Activated T-cell treated with anti-CD3 and anti-CD28 coated beads, Interleukin-2, amount 50 U/mL, for 48 hours (primary cell): ENCODE measurements at regions not wholly inside any gene's neighbourhood (a gene's known extent, or its start where the extent isn't known, plus 50 kb on each side); places are given as distances from the start of the nearest gene placed in this dataset.
"Not testable (repeated sequence)": the region's sequence is repeated elsewhere in the genome, so short reads cannot be mapped to it uniquely, and the experiment has no call there.

Experiments
- DNase-seq, 2 experiments: peaks; one replicate each; pipeline ENCODE4 v3.0.0-alpha.2; 2020

DNA sequence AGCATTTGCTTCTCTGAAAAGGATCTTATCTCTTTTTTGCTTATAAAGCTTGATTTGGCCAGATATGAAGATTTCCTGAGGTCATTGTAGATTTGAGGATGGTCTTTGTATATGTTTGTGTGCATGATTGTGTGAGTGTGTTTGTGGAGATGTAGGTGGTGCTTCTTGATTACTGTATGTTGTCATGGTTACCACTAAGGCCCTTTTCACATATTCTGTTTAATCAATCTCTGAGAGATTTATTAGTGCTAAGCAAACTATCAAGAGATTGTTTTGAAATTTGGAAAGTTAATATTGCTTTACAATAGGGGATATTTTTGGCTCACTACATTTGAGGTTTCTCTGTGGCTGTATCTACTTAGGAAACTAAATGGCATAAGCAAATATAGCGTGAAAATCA, 191.7 kb downstream of the S1PR1 start:
- DNase-seq, result no peak

DNA sequence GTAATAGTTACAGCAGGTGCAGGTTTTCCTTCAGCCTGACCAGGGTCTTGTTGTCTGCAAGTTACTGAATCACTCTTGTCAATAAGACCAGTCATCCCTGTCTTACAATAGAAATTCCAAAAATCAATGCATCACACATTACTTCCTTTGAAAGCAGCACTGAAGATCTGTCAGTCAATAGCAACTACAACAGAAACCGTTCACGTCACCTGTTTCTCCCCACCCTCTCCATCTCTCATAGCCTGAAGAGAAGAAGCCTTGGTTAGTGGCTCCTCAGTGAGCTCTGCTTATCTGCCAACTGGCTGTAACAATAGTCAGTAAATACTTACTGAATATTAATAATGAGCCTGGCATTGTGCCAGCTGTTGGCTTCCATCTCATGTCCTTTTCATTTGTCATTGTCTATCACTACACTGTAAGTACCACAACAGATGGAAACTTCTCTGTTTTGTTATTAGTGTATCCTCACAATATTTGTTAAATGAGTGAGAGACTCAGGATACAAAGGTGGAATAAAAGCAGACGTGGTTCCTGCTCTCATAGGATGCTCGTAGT, 195.2 kb downstream of the S1PR1 start:
- no peak for DNase-seq

DNA sequence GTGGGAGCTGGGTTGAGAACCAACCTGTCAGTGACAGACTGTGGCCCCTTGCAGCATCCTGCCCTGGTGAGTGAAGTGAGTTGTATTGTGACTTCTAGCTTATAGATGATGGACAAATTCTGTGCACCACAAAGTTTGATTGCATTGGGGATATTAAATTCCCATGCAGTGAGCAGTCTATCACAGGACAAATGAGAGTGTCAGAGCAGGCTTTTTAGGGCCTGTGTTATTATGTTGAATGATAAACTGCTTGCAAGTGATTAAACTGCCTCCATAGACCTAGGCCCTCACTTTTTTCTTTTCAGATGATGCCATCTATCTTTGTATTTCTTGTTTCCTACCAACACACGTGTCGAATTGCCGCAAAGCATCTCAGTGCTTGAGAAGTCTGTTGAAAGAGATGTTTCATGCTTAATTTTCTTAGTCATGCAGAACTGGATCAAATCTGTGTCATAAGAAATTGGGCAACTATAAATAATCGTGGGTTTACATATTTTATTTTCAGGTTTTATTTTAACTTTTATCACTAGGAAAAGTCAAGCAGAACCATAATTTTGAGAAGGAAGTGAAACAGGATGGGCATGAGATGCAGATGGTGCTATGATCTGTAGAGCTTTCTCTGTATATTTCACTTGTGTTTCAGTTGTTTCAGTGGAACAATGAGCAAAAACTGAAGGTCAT, 199.2 kb downstream of the S1PR1 start:
- no peak for DNase-seq

DNA sequence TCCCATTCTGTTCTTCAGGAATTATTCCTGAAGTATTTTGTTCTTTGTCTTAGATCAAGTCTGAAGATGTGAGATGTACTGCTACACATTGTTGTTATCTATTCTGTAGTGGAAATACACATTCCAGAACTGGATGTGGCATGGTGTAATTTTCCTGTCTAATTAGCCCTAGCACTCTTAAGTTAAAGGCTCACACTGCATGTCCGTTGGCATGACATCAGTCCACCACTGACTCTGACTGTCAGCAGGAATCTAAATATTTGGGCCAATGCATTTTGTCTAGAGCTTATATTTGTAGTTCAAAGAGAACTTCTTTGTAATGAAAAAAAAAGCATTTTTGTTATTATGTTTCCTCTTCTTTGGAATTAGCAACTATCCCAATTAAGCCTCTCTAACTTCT, 201.0 kb downstream of the S1PR1 start:
- no peak for DNase-seq

DNA sequence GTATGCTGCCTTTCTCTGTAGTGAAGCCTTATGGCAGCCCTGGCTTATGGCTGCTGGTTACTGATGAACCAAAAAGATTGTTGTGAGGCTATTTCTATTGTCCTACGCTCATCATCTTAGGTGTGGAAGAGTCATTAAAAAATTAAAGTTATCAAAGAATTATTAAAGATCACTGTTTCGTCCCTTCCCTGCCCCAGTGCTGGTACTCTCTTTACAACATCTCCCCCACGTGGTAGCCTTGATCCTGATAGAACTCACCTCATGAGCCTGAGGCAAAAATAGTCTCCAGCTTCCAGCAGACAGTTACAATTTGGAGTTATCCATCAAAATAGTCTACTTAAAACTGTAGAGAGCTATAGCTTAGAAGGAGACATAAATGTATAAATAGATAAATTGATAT, 201.5 kb downstream of the S1PR1 start:
- DNase-seq, result no peak

DNA sequence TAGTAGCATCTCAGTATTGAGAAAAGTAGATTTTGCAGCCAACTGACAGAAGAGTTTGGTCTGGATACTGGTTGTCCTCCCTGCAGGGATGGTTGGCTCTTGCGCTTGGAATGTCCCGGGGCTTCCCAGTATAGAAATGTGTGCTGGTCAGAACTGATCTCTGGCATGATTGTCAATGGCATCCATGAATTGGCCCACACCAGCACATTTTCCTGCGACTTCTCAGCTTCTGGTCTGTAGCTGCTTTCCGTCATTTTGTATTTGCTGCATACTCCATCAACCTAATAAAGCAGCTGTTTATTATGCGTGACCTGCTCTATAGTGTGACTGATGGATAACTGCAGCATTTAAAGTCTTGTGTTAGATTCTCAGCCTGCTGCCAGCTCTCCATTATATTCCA, 203.7 kb downstream of the S1PR1 start:
- DNase-seq, result no peak

DNA sequence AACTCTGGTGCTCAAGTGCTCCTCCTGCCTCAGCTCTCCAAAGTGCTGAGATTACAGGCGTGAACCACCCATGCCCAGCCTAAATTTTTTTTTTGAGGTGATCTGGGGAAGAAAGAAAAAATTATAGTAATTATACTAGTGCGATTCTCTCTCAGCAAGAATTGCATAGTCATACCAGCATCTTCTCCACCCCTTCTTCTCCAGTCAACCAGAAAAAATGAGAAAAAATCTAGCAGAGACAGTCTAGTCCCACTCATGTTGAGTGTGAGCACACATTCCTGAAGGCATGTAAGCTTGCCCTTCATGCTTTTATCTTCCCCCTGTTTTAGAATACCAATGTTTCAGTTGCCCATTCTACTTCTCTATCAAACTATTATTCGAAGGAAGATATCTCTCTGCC, 207.6 kb downstream of the S1PR1 start:
- no peak for DNase-seq

DNA sequence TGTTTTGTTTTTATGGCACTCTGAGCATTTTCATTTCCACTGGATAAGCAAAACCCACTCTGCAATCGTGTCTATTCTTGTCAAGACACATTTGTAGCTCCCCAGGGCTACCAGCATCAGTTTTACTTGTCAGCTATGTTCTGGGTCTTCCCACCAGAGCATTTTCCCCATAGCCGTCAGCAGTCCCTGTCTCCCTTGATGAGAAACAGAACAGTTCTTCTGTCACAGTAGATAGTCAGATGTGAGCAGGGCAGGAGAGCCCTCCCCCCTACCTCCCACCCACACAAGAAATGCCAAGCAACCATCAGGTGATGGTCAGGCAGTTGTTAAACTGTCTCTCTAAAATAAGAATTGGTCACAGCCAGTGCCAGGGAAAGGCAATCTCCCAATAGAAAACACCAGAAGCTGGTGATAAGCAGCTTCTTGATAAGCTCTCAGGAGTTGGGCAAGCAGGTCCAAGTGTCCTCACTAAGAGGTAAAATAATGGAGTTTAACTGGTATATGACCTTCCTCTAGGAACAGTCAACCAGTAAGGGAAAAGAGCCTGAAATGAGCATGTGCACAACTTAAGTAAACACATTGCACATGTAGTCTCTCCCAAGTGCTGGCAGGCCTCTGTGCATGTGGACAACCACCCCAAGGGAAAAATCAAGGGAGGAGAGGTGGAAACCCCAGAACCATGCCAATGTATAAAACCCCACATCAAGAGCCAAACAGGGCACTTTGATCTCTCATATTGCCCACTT, 208.2 kb downstream of the S1PR1 start:
- no peak for DNase-seq

DNA sequence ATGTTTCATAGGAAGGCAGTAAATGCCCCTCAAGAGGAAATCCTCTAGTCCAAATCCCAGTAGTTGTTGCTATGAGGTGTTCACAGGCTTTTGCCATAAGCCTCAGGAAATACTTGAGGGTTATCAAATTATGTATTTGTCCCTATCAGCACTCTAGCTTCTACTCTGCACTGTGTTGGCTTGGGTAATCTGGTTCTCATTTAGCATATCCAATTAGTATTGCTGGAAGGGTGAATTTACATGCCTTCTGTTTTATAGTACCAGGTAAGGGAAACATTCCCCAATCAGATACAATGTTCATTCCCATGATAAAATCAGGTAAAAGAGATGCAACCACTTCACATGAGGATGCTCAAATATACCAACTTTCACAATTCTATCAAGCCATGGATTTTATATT, 211.2 kb downstream of the S1PR1 start:
- no peak for DNase-seq

DNA sequence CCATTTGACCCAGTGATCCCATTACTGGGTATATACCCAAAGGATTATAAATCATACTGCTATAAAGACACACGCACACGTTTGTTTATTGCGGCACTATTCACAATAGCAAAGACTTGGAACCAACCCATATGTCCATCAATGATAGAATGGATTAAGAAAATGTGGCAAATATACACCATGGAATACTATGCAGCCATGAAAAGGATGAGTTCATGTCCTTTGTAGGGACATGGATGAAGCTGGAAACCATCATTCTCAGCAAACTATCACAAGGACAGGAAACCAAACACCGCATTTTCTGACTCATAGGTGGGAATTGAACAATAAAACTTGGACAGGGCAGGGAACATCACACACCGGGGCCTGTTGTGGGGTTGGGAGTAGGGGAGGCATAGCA, 213.9 kb downstream of the S1PR1 start:
- DNase-seq, result not testable (repeated sequence)

DNA sequence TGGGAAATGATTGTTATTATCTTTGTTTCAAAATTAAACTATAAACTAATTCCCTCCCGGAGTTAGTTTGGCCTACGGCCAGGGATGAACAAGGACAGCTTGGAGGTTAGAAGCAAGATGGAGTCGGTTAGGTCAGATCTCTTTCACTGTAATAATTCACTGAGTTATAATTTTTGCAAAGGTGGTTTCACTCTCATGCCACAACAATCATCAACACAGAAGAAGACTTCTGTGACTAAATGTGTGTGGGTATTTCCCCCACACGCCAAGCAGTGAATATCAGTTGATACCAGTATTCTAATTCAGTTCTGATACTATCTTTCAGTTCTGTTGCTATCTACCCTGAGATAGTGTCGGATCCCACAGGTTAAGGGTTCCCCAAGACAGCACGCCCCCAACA, 215.1 kb downstream of the S1PR1 start:
- peak; percentile 22 to 40 for DNase-seq

DNA sequence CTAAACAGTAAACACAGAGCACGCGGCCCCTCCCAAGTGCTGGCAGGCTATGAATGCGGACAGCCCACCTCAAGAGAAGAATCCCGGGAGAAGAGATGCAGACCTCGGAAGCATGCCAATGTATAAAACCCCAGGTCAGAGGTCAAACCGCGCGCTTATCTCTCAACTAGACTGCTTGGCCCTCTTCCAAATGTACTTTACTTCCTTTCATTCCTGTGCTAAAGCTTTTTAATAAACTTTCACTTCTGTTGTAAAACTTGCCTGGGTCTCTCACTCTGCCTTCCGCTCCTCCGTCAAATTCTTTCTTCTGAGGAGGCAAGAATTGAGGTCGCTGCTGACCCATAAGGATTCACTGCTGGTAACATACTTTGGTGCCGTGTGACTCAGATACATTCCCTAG, 216.0 kb downstream of the S1PR1 start:
- DNase-seq, result no peak

DNA sequence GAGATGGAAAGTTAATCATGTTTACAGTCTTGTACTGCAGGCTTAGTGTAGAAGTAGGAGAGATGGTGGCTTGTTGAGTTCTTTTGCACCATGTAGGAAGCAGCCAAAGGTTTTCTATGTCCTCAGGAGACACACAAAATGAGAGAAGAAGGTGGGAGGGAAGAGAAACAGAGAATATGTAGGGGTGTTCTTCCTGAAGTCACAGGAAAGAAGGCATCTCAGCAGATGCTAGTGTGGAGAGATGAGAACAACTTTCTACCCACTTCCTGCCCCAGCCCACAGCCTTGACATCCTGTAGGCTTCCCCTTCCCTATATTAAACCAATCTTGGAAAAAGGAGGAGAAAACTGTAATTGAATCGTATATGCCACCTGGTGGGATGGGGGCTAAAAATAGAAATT, 217.0 kb downstream of the S1PR1 start:
- no peak for DNase-seq

DNA sequence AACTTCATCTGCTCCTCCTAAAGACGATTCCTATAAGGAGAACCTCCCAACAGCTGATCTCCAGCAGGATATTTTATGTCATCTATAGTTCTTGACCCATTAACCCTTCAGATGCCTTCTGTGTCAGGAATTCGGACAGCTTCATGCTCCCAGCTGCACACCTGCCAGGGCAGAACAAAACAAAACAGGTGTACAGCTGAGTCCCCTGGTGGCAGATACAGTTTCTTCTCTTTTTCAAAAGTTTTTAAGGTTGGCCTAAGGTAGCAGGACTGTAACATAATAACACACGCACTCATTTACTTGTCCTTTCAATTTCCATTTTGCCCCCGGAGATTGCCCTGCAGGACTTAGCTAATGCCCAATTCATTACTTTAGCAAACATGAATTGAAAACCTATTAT, 218.3 kb downstream of the S1PR1 start:
- DNase-seq, result no peak

DNA sequence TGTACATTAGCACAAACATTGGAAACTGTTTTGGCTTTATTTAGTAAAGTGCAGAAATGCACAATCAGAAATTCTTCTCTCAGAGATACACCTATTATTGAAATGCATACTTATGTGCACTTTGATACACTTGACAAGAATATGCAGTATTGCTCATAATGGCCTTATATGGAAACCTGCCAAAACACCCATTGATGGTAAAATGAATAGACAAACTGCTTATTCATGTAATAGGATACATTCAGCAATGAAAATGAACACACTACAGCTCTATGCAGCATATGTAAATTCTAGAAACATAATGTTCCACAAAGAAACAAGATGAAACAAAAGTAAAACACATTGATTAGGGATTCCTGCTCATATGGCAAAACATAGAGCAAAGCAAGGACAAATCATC, 223.9 kb downstream of the S1PR1 start:
- no peak for DNase-seq

DNA sequence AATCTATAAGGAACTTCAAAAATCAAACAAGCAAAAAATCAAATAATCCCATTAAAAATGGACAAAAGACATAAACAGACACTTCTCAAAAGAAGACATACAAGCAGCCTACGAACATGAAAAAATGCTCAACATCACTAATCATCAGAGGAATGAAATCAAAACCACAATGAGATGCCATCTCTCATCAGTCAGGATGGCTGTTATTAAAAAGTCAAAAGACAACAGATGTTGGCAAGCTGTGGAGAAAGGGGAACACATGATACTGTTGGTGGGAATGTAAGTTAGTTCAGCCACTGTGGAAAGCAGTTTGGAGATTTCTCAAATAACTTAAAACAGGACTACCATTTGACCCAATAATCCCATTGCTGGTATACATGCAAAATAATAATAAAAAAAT, 226.4 kb downstream of the S1PR1 start:
- DNase-seq, result no peak

DNA sequence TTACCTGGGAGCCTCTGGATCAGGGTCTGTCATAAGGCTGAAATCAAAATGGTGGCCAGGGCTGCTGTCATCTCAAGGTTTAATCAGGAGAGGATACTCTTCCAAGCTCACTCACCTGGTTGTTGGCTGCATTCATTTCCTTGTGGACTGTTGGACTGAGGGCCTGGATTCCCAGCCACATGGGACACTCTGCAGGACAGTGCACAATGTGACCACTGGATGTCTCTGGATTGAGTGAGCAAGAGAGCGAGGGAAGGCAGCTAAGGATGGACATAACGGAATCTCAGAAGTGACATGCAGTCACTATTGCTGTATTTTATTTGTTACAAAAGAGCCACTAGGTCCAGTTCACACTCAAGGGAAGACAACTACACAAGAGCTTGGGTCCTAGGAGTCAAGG, 229.1 kb downstream of the S1PR1 start:
- no peak for DNase-seq

DNA sequence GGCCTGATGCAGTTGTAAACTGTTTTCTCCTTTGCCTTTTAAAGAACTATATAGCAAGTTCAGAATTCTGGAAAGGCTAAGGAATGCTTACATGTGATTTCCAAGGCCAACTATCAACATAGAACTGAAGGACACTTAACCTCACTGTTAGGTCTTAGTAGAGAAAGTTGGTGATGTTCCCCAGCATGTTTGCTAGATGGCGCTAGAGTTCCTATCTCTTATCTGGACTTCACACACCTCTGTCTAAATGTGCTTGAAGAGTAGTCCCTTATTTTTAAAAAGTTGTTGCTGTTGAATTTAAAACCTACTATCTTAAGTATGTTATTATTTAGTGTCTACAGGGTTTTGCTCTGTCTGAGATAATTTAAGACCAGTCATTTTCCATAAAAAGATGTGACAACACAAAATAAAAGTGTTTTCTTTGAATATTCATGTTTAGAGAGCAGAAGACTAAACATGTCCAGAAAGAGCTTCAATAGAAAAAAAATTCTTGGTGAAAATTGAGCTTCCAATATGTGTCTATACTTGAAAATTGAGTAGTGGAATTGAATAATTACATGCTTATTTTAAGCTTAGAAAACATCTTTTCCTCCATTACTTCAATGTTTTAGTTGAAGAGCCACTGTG, 237.3 kb downstream of the S1PR1 start:
- no peak for DNase-seq

DNA sequence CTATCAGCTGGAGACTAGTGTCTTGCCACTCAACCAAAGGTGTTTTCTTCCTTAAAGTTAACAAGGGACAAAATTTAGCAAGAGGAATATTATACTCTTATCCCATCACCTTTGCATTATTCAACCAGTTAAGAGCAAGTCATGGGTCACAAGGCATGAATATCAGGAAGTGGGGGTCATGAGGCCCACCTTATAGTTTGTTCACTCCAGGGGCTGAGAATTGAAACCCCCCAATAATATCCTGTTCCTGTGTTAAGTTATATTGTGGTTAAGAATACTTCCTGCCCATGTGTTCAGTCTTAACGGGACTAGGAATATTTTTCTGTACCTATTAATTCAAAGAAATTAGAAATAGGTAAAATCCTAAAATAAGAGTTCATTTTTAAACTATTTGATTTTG, 239.7 kb downstream of the S1PR1 start:
- no peak for DNase-seq

DNA sequence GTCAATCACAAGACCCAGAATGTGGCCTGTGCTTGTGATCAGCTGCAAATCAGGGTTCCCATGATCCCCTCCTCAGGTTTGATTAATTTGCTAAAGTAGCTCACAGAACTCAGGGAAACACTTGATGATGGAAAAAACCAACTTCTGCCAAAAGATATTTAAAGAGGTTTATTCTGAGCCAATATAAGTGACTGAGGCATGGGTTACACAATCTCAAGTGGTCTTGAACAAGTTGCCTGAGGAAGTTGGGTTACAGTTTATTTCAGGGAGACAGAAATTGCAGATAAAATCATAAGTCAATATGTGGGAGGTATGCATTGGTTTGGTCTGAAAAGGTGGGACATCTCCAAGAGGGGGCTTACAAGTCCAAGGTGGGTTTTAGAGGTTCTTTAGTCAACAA, 243.1 kb downstream of the S1PR1 start:
- no peak for DNase-seq

DNA sequence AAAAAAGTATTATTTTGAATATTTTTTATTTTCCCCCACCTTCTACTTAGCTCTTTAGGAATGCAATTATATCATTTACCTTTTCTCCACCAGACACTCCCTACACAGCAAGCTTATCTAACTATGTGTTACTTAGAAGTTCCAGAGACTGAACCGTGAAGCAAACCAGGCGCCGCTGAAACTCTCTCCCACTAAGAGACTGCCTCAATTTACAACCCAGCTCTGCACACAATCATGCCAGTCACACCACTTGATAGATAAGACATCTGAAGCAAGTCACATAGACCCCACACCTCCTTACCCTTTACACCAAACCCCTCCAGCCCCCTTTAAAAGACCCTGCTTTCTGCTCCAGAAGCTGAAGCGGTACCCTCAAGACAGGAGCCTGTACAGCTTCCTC, 245.5 kb downstream of the S1PR1 start:
- no peak for DNase-seq

DNA sequence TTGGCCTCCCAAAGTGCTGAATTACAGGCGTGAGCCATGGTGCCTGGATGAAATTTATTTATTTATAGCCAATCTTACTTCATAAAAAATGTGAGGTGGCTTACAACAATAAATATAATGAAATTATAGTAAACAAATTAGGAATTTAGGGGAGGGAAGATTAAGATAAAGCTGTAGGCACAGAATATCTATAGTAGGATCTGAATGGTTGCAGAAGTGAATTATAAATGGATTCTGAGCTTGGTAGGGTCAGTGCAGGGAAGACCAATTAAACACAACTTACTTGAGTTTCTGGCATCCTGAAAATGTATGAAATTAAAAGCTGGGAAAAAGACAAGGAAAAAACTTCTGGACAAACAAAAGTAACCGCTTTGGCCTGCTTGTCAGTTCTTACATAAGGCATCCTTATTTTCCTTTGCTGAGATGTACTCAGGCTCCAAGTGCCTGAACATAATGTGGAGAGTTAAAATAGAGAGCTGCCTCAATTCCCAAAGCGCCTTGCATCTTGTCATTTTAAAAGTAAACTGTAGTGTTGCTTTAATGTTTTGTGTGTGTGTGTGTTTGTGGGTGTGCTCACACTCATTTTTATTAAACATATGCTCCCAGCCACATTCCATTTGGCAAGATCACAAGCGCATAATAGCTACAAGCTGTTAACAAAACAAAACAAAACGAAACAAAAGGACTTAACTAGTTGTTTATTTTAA, 247.3 kb downstream of the S1PR1 start:
- DNase-seq, result no peak

DNA sequence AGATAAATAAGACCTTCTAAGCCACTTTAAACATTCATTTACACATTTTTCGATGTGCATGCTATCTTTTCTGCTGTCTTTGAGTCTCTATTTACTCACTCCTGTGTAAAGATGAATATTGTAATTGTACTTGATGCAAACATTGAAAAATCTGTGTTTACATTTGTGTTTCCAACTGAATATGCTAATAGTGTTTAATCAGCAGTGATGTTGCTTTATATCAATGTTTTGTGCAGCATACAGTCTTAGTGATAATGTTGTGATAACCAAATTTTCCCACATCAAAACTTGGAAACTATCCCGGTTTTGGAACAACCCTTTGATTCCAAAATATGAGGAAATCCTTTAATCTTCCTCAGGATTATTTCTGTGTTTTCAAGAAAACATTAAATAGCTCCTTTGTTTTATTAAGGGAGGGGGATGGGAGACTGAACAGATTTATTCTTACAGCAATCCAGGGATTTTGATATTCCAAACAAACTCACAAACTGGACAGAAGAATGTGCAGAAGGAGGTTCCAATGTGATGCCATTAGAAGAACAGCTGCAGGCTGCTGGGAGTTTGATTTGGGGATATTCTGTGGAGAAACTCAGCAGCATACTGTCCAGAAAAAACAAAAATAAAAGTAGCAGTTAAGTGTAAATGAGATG, 248.0 kb downstream of the S1PR1 start:
- DNase-seq, result no peak
